ENCODE measurements at regions not wholly inside any gene's neighbourhood (a gene's known extent, or its start where the extent isn't known, plus 50 kb on each side); places are given as distances from the start of the nearest gene placed in this dataset.
"Not testable (repeated sequence)": the region's sequence is repeated elsewhere in the genome, so short reads cannot be mapped to it uniquely, and the experiment has no call there.

DNA sequence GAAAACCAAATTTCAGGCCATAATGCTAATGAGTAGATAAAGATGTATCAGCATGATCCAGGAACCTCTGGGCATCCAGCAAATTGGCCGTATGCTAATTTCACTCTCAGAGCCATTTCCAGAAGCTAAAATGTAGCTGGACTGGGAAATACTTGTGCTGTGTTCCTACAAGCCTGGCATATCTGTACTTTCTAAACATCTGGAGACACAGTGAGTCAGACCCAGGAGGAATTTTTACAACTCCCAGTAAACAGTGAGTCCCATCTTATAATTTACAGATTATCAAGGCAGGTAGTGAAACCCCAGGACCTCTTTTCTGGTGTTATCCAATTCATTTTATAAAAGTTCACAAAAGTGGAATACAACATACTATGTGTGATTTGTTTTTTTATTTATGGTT is 683.0 kb upstream of the ADGRB3 start:
- no peak for DNase-seq (ENCODE audit: low spot score)
- TF ChIP-seq, protein P1, sequence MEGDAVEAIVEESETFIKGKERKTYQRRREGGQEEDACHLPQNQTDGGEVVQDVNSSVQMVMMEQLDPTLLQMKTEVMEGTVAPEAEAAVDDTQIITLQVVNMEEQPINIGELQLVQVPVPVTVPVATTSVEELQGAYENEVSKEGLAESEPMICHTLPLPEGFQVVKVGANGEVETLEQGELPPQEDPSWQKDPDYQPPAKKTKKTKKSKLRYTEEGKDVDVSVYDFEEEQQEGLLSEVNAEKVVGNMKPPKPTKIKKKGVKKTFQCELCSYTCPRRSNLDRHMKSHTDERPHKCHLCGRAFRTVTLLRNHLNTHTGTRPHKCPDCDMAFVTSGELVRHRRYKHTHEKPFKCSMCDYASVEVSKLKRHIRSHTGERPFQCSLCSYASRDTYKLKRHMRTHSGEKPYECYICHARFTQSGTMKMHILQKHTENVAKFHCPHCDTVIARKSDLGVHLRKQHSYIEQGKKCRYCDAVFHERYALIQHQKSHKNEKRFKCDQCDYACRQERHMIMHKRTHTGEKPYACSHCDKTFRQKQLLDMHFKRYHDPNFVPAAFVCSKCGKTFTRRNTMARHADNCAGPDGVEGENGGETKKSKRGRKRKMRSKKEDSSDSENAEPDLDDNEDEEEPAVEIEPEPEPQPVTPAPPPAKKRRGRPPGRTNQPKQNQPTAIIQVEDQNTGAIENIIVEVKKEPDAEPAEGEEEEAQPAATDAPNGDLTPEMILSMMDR (IDR thresholded peaks at IDR 0.05; ENCODE audit: extremely low read depth, missing control alignments), result no peak

DNA sequence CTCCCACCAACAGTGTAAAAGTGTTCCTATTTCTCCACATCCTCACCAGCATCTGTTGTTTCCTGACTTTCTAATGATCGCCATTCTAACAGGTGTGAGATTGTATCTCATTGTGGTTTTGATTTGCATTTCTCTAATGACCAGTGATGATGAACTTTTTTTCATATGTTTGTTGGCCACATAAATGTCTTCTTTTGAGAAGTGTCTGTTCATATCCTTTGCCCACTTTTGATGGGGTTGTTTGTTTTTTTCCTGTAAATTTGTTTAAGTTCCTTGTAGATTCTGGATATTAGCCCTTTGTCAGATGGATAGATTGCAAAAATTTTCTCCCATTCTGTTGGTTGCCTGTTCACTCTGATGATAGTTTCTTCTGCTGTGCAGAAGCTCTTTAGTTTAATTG is 687.3 kb upstream of the ADGRB3 start:
- not testable (repeated sequence) for DNase-seq (ENCODE audit: low spot score)

DNA sequence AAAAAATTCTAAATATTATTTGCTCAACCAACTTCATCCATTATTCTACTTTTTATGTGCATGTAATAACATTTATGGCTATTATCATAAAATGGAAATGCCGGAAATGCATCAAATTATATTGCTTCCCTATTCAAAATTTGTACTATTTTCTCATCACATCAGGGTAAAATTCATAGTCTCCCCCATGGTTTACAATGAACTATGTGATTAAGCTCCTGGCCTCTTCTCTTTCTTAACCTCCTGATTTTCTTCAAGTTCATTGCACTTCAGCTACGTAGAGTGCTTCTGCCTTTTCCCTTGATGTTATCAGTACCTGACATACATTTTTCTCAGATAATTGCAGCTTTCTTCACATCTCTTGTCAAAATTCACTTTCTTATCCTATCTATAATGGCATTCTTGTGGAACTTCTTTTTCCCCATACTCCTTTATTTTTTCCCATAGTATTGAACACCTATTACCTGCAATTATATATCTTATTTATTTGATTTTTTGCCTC is 699.1 kb upstream of the ADGRB3 start:
- TF ChIP-seq, protein P1 (IDR thresholded peaks at IDR 0.05; ENCODE audit: extremely low read depth, missing control alignments), result no peak
- DNase-seq (ENCODE audit: low spot score), result no peak

DNA sequence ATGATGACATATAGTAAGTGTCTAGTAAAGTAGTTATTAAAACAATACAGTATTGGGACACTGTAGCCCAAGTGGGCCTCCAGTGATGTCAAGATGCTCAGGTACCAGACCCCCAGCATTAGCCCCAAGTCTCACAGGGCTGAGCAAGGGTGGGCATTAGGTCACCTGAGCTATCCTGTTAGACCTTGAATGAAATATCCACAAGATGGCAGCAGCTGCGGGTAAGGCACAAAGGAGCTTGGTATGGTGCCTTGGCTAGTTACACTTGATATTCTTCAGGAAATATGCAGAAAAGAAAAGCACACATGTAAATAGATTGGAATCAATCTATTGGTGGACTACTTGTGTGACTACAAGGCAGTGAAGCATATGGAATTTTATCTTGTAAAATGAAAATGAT is 701.8 kb upstream of the ADGRB3 start:
- TF ChIP-seq, protein P1 (IDR thresholded peaks at IDR 0.05; ENCODE audit: extremely low read depth, missing control alignments), result no peak
- peak; percentile 3 for DNase-seq (ENCODE audit: low spot score)

DNA sequence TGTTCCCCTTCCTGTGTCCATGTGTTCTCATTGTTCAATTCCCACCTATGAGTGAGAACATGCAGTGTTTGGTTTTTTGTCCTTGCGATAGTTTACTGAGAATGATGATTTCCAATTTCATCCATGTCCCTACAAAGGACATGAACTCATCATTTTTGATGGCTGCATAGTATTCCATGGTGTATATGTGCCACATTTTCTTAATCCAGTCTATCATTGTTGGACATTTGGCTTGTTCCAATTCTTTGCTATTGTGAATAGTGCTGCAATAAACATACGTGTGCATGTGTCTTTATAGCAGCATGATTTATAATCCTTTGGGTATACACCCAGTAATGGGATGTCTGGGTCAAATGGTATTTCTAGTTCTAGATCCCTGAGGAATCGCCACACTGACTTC is 712.5 kb upstream of the ADGRB3 start:
- DNase-seq (ENCODE audit: low spot score), result not testable (repeated sequence)

DNA sequence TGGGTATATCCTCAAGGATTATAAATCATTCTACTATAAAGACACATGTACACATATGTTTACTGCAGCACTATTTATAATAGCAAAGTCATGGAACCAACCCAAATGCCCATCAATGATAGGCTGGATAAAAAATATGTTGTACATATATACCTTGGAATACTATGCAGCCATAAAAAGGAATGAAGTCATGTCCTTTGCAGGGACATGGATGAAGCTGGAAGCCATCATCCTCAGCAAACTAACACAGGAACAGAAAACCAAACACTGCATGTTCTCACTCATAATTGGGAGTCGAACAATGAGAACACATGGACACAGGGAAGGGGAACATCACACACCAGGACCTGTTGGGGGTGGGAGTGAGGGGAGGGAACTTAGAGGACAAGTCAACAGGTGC is 715.0 kb upstream of the ADGRB3 start:
- not testable (repeated sequence) for DNase-seq (ENCODE audit: low spot score)

DNA sequence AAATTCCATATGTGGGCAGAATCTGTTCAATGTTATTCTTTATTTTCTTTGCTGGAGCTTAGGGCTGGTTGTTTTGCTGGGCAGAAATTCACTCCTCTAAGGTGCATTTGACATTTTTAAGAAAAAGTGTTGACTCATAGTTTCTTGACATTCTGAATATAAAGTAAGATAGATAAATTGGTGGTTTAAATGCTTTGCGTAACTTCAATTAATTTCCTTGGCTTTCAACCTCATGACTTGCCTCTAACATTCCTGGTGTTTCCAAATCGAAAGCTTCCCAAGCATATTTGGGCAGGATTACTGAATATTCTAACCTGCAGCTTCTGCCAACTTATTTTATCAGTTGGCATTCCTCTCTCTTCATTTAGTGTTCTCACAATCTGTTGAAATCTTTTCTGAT is 718.7 kb upstream of the ADGRB3 start:
- DNase-seq (ENCODE audit: low spot score), result no peak
- TF ChIP-seq, protein P1 (IDR thresholded peaks at IDR 0.05; ENCODE audit: extremely low read depth, missing control alignments), result no peak

DNA sequence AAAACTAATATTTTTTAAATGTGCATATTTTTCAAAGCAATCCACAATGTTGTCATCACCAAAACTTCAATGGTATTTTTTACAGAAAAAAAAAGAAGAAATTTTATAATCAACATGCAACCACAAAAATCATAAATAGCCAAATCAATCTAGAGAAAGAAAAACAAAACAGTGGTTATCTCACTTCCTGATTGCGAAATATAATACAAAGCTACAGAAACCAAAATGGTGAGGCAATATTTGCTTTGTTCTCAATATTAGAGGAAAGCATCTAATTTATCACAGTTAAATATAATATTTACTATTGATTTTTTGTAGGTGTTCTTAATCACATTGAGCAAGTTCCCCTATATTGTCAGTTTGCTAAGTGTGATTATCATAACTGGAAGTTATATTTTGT is 720.7 kb upstream of the ADGRB3 start:
- no peak for DNase-seq (ENCODE audit: low spot score)
- TF ChIP-seq, protein P1 (IDR thresholded peaks at IDR 0.05; ENCODE audit: extremely low read depth, missing control alignments), result no peak

DNA sequence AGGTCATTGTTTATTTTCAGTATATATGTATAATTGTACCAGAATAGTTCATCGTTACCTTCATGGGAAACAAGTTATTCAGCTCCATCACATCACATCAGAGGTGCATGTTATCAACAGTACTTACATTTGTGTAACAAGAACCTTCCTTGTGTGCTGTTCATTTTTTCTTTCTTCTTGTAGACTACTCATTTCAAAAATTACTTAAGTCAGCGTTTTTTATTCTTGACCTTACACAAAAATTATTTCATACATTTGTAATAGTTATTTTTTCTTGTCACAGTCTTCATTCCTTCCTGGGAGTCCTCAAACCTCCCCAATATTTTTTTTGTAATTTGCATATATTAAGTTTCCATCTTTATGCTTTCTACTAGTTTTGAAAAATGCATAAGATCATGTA is 725.7 kb upstream of the ADGRB3 start:
- TF ChIP-seq, protein P1 (IDR thresholded peaks at IDR 0.05; ENCODE audit: extremely low read depth, missing control alignments), result no peak

More for the DNA sequence above, 725.7 kb upstream of the ADGRB3 start:
- DNase-seq (ENCODE audit: low spot score), result no peak

All from GM20000 (cell line).